SHP77 treated with DMSO at 0.1 percent for 48 hours (cell line): ENCODE measurements at regions not wholly inside any gene's neighbourhood (a gene's known extent, or its start where the extent isn't known, plus 50 kb on each side); places are given as distances from the start of the nearest gene placed in this dataset.
"Not testable (repeated sequence)": the region's sequence is repeated elsewhere in the genome, so short reads cannot be mapped to it uniquely, and the experiment has no call there.

Source experiments
- DNase-seq: peaks from one replicate; lab custom pipeline; 2025; lab: John Stamatoyannopoulos, UW

DNA sequence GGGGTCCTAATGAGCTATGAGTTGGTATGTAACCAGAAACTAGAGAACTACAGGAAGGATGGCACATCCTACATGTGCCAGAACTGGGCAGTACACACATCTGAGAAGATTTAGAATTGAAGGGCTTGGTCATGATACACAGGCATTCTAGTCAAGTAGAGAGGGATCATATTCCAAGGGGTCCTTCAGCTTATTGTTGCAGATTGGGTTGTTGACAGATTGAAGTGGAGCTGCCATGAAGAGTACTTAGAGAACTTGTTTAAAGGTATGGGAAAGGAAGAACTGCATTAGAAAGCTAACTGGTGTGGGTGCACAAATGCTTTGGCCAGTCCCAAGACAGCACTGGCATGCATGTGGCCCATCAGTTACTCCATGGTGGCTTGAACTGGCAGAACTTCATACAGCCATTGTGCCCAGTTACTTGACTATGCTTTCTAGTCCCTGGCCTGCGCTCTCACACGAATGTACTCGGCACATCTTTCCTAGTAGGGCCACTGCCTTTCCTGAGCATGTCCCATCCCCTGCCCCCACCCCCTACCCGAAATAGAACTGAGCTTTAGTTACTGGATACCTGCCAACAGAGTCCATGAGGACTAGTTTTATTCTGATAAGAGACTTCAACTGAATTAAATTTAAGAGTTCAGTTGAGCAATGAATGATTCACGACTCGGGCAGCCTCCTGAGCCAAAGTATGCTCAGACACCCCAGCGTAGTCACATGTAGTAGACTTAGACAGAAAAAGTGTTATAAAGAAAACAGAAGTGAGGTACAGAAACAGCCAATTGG, 64.0 kb downstream of the CCNG2 start:
- no peak for DNase-seq

DNA sequence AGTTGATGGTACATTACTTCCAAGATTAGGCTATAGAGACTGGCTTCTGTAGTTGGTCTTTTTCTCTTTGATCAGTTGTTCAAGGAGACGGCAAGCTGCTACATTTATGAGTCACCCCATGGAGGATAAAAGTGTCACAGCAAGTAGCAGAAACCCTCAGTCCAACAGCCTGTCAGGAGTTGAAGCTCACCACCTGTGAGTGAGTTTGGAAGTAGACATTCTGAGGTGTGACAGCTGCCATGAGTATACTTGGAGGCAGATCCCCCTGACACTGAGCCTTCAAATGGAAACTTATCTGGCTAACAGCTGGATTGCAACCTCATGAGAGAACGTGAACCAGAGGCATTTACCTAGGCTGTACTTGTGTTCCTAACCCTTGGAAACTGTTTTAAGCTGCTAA, 68.0 kb downstream of the CCNG2 start:
- no peak for DNase-seq

DNA sequence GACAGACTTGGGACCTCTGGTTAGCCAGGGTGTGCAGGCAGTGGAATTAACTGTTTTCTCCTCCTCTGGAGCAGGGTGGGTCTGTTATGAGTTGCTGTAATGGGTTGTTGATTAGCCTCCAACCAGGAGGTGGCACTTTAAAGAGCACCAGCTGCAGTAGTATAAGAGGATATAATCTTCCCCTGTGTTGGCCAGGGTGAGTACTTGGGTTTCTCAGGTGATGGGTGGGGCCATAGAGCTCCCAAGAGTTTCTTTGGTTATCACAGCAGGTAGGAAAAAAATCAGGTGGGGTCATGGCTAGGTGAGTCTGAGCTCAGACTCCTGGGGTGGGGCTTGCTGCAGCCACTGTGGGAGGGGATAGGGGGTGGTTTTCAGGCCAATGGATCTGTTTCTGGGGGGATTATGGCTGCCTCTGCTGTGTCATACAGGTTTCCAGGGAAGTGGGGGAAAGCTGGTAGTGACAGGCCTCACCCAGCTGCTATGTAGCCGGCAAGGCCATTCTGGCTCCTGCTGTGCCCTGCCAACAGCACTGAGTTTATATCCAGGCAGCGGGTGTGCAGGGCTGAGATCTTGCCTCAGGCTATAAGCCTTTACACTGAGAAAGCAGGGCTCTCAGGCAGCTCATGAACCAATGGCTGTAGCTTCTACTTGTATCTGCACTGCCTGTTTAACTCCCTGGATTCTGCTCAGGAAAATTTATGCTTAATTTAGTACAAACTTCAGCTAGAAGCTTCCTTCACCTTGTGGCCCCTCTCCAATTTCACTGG, 70.1 kb downstream of the CCNG2 start:
- DNase-seq, result no peak

DNA sequence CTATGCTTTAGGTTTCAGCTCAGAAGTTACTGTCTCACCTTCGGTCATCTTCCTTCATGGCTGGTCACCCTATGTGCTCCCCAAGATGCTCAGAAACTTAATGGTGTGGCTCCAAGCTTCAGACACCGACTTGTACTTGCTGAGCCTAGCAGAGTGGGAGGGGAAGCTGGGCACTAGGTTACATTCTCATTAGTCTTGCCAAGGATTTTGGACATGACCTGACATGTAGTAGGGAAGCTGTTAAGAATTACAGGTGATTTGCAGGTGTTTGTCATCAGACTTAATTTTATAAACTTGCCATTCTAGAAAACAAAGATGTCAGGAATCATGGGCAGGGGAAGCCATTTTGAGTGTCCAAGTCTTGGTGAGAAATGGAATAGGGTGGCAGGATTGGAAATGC, 72.4 kb downstream of the CCNG2 start:
- DNase-seq, result no peak

DNA sequence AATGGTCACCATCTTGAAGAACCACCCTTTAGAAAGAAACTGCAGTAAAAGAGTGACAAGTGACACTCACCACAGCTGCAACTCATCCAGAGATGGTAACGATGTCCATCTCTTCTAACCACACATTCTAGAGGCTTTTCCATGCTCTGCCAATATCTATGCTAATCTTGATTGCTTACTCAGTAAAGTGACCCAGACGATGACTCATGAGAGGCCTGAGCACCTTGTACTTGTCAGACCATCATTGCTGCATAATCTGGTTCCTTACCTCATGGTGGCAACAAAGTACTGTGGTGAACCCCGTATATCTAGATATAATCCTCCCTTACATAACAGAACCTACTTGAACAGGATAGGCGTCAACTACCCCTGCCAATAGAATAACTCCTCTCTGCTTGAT, 75.6 kb downstream of the CCNG2 start:
- DNase-seq, result no peak

DNA sequence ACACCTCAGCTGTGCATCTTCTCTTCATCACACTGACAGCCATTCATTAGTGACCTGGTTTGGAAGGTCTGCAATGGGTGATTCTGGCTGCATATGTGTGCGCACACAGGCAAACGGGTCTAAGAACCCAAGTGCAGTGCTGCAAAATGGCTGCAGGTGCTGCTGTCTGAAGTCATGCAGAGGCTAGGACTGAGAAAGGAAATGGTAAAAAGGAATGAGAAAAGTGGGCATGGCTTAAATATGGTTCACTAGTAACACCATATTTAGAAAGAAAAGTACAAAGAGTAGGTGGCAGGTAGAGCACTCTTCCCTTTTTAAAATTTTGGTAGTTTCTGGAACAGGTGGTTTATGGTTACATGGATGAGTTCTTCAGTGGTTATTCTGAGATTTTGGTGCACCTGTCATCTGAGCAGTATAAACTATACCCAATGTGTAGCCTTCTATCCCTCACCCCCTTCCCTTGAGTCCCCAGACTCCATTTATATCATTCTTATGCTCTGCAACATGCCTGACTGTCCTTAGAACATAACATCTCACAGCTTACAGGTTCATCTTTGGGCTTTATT, 78.4 kb downstream of the CCNG2 start:
- DNase-seq, result no peak

DNA sequence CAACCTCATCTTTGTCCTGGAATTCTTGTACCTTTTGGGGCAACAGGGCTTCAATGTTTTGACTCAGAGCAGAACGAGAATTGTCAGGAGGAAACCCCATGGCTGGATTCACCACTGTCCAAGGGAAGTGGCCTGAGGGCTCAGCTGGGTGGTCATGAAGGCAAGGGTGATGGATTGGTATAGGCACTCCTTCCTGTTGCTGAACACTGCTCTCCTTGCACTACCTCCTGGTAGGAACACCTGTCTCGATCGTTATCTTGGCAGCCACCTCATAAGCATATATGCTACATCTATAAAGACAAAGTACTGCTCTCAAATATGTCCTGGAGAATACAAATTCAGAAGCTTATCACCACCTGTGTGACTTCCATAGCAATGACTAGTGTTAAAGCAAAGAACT, 79.8 kb downstream of the CCNG2 start:
- no peak for DNase-seq

DNA sequence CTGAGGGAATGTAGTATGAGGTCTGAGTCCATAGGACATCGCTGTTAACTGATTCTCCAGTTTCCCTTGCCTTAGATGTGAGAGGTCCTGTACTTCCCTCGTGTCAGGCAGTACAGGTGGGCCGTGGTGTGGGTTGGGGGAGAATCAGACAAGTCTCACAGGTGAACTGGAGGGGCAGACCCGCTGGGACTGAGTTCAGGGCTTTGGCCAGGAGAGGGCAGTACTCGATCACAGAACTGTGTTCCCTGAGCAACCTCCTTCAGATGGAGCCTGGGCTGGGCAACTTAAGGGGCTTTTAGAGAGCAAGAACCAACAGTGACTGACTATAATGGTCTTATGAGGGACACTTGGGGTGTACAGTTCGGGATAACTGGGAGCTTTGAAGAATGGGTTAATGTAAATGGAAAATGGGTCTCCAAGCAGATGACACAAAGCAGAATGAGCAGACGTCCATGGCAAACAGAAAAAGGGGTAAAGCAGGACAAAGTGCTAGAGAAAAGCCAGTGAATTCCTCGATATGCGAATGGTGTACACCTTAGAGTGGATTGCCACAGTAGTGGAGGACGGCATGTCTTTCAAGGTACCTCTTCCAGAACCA, 83.6 kb downstream of the CCNG2 start:
- no peak for DNase-seq

DNA sequence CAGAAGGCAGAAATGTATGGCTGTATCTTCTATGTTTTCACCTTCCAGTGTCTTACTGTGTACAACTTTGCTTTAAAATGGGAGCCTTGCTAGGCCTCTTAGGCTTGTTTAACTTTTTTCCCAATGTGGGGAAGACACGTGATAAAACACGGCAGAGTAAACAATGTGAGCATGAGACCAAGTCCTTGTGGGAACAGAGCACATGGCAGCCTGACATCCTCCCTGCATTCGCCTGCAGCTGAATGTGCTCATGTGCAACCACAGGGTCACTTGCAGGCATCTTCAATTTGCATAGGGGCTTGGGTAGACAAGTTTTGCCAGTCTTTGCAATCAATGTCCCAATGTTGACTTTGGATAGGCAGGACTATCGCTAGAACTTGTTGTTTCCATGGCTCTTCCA, 91.8 kb downstream of the CCNG2 start:
- no peak for DNase-seq

DNA sequence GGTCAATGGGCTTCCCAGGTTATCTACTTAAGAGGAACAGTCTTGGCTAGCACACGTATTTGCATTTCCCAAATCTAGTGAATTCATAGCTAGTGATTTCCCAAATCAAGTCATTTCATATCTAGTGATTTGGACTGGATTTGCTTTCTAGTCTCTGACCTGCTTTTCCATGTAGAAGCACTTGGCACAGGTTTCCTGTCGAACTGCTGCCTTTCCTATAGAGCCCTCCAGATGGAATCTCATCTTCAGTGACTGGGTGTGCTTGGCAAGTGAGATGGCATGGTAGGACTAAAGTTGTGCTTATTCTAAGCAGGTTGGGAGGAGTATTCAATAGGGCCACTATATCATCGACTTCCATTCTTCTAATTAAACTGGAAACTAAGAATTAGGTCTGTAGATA, 94.7 kb downstream of the CCNG2 start:
- no peak for DNase-seq

DNA sequence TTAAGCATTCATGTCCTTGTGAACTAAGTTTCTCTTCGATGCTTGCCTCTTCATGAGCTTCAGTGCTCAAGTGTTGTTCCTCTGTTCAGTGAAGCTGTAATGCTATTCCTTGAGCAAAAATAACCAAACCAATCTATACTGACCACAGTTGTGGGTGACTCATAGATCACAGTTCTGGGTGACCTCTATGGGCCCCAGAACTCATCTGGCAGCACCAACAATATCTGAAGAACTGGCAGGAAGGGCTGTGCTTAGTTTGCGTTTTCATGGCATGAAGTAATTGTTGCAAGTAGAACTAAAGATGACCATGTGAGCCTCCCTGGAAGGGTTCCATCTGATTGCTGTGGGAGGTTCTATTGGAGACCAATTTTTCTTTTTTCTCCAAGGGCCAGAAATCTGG, 106.2 kb downstream of the CCNG2 start:
- DNase-seq, result no peak

DNA sequence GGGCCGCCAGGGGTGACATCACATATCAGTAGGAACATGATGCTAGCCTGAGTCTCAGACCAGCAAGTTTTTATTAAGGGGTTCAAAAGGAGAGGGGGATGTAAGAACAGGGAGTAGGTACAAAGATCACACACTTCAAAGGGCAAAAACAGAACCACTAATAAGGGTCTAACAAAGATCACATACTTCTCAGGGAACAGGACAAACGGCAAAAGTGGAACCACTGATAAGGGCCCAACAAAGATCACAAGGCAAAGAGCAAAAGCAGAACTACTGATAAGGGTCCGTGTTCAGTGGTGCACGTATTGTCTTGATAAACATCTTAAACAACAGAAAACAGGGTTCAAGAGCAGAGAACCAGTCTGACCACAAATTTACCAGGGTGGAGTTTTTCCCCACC, 107.0 kb downstream of the CCNG2 start:
- not testable (repeated sequence) for DNase-seq

DNA sequence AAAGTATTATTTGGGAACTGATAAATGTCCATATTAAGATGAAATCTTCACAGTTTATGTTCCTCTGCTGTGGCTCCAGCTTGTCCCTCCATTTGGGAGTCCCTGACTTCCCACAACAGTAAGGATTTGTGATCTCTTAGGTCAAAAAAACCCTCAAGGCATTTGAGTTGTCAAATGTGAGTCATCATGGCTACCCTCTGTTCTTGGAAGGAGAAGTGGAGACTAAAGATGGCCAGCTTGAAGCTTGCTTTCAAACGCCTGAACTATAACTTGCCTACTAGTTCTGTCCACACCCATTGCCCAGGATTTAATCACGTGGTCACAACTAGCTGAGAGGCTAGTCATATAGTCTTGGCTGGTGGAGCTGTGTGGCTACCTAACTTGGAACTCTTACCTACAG, 107.8 kb downstream of the CCNG2 start:
- DNase-seq, result no peak

DNA sequence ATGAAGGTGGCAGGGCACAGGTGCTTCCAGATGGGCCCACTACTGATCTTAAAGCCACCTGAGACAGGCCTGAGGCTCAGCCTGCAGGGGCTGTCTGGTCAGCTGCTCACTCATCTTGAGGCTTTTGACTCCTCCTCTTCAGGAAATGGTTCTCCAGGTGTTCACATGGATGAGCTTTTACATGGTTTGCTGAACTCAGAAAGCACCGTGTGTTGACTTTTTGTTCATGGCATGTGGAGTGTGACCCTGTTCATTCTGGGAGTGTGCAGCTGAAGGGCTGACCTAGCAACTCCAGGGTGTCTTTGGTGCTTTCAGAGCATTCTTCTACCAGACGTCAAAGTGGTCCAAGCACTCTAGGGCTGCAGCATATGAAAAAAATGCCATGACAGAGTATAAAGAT, 111.1 kb downstream of the CCNG2 start:
- no peak for DNase-seq

DNA sequence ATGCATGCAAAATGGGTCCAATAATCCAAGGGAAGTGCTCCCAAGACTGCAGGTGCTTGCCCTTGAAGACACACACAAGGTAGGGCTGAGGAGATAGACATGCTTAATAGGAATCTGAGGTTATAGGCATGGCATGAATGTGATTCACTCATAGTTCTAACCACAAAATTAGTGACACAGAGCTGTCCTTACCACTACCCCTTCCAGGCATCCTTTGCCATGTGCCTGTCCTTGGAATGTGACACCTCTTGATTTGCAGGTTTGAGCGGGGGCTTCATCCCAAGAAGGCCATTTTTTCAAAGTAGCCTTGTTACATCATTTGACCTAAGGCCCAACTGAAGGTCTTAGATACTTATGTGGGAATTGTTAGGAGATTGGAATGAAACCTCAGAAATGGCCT, 112.5 kb downstream of the CCNG2 start:
- no peak for DNase-seq

DNA sequence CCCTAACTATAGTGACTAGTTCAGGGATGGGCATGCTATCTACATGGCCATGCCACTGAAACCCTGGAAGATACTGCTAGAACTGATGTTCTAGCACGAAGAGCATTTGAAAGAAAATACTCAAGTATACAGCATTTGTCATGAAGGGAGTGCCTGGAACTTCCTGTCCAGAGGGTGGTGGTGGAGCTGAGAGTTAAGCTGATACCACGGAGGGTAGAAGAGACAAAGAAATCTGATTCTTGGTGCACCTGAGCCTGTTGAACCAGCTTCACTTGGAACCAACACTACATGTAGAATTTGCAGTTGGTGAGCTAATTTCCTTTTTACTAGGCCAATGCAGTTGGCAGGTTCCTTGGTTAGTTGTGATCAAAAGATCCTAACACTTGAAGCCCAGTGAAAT, 116.4 kb downstream of the CCNG2 start:
- DNase-seq, result no peak

DNA sequence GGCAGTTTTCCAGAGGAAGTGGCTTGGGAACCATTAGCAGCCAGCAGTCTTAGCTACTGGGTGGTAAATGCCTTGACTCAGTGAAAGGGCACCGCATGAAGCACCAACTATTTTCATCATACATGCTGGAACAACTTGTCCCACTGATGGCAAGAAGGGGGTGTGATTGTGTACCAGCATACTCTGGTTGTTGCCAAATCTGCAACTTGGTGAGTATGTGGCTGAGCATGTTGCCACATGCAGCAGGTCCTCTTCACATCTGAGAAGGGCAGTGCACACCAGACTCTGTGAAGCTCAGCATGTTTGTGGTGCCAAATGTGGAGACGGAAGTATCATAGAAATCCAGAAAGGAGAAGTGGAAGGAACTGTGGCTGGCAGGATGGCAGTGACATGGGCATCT, 122.1 kb downstream of the CCNG2 start:
- not testable (repeated sequence) for DNase-seq

DNA sequence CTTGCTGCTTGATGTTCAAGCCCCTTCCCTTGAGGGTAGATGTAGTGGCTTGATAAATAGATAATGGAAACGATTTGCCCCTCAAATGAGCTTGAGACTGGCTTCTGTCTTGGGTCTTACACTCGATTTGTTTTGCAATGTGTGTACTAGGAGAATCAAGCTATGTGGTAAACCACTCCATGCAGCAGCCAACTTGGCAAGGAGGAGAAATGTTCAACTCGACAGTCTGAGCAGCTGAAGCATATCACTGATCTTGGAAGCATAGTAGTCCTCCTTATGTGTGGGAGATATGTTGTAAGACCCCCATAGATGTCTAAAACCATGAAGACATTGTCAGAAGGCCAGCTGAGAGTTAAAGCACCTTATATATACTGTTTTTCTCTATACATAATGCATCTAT, 125.3 kb downstream of the CCNG2 start:
- no peak for DNase-seq

DNA sequence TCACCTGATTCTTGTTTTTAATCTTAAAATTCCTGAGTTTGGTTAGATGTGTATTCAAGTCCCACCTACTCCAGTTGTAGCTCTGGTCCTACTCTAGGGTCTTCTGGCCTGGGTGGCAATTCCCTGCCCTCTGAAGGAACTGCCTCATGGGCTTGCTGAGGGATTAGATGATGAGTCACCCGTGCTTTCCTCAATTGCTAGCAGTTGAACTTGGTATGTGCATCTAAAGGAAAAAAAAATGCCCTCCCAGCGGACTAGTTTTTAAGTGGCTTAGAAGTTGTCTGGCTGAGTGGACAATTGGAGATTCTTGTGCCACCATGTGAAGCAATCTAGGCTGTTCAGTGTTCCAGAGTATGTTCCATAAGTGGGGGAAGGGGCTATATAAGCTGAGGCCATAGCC, 127.0 kb downstream of the CCNG2 start:
- DNase-seq, result no peak

DNA sequence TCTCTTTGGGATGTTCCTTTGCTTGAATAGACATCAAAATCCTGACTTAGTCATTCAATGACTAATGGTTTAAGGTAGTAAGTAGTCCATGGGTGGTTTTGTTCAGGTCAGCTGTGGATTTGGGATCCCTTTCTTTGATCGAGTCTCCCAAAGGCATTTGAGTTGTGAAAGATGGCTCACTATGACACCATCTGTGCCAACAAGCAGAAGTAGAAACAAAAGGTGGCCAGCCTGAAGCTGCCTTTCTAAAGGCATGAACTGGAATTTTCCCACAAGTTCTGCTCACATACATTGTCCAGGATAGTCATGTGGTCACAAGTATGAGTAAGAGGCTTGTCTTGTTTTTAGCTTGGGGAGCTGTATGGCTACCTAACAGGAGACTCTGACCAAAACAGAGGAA, 129.9 kb downstream of the CCNG2 start:
- DNase-seq, result no peak

DNA sequence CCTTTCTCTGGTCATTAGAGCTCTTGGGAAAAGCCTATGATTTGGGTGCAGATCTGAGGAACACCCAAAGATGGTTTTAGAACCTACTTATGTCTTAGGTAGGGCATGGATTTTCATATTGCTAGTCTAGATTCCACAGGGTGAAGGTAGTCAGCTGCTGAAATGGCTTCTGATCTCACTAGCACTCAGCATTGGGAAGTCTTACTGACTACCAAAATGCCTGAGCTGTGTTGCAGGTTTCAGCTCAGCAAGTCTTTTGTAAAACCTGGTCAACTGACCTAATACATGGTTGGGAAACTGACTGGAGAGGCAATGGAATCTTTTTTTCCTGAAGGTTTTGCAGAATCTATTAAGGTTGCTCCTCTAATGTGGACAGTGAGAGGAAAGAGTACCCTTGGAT, 136.4 kb downstream of the CCNG2 start:
- no peak for DNase-seq

DNA sequence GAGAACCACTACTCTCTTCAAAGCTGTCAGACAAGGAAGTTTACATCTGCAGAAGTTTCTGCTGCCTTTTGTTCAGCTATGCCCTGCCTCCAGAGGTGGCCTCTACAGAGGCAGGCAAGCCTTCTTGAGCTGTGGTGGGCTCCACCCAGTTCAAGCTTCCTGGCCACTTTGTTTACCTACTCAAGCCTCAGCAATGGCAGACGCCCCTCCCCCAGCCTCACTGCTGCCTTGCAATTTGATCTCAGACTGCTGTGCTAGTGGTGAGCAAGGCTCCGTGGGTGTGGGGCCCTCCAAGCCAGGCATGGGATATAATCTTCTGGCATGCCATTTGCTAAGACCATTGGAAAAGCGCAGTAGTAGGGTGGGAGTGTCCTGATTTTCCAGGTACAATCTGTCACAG, 144.0 kb downstream of the CCNG2 start:
- not testable (repeated sequence) for DNase-seq

DNA sequence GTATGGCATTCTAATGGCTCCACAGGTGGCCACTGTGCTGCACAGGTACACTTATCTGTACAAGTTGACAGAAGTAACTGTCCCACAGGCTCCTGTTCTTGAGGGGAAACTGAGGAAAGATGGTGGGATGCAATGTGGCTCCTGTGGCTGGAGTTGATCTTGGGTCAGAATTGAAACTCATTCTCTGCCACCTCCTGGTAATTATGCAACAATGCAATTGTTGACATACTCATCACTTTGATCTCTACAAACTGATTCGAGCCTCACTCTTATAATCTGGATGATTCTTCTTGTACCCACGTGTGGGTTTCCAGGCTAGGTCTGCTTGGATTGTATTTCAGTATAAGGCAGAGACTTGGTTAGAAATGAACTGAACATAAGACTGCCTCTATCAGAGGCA, 148.8 kb downstream of the CCNG2 start:
- DNase-seq, result no peak
